ENCODE measurements at regions not wholly inside any gene's neighbourhood (a gene's known extent, or its start where the extent isn't known, plus 50 kb on each side); places are given as distances from the start of the nearest gene placed in this dataset.

- no peak for DNase-seq
- TF ChIP-seq, protein P1, sequence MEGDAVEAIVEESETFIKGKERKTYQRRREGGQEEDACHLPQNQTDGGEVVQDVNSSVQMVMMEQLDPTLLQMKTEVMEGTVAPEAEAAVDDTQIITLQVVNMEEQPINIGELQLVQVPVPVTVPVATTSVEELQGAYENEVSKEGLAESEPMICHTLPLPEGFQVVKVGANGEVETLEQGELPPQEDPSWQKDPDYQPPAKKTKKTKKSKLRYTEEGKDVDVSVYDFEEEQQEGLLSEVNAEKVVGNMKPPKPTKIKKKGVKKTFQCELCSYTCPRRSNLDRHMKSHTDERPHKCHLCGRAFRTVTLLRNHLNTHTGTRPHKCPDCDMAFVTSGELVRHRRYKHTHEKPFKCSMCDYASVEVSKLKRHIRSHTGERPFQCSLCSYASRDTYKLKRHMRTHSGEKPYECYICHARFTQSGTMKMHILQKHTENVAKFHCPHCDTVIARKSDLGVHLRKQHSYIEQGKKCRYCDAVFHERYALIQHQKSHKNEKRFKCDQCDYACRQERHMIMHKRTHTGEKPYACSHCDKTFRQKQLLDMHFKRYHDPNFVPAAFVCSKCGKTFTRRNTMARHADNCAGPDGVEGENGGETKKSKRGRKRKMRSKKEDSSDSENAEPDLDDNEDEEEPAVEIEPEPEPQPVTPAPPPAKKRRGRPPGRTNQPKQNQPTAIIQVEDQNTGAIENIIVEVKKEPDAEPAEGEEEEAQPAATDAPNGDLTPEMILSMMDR (IDR thresholded peaks at IDR 0.05; ENCODE audit: partially characterized antibody, unreplicated experiment), result no peak
- H3K4me1 Mint-ChIP-seq (ENCODE audit: low read depth, unreplicated experiment), result no peaks in the 10 kb centered on the region
- H3K27me3 Mint-ChIP-seq (ENCODE audit: unreplicated experiment), result no peaks in the 10 kb centered on the region
- no peaks in the 10 kb centered on the region for H3K9me3 Mint-ChIP-seq (ENCODE audit: unreplicated experiment)
- no peak overlapping the region for H3K27ac Mint-ChIP-seq (ENCODE audit: unreplicated experiment)
- peaks cover 4% of the 10 kb centered on the region for H3K36me3 Mint-ChIP-seq (ENCODE audit: unreplicated experiment)
- no peak overlapping the region for H3K4me3 Mint-ChIP-seq (ENCODE audit: unreplicated experiment)
Measured at GRCh38 chr4:82260632-82261031, 113.2 kb downstream of the HNRNPD start.

- TF ChIP-seq, protein P1 (IDR thresholded peaks at IDR 0.05; ENCODE audit: partially characterized antibody, unreplicated experiment), result no peak
- Mint-ChIP-seq H3K27me3 (ENCODE audit: unreplicated experiment) (no peaks in the 10 kb centered on the region), H3K27ac (ENCODE audit: unreplicated experiment) (no peak overlapping the region), H3K9me3 (ENCODE audit: unreplicated experiment) (no peaks in the 10 kb centered on the region), H3K4me1 (ENCODE audit: low read depth, unreplicated experiment) (no peaks in the 10 kb centered on the region), H3K36me3 (ENCODE audit: unreplicated experiment) (peaks cover 4% of the 10 kb centered on the region), H3K4me3 (ENCODE audit: unreplicated experiment) (no peak overlapping the region)
- DNase-seq, result no peak
Measured at GRCh38 chr4:82256718-82257117, 117.1 kb downstream of the HNRNPD start.

DNA sequence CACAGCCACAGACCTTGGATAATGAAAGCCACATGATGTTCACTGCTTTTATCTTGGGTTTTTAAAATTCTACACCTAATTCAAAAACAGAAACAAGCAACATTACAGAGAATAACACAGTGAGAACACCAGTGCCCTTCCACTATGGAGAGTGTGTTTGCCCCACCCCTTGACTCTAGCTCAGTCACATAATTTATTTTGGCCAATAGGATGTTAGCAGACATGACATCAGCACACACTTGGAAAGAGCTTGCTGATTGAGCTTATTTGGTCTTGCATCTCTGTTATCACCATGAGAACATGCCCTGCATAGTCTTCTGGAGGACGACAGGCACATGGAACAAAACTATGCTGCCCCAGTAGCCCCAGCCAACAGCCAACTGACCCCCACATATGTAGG, 118.1 kb downstream of the HNRNPD start:
- H3K36me3 Mint-ChIP-seq (ENCODE audit: unreplicated experiment), result peaks cover 4% of the 10 kb centered on the region
- no peak overlapping the region for H3K27ac Mint-ChIP-seq (ENCODE audit: unreplicated experiment)
- no peaks in the 10 kb centered on the region for H3K27me3 Mint-ChIP-seq (ENCODE audit: unreplicated experiment)
- no peaks in the 10 kb centered on the region for H3K9me3 Mint-ChIP-seq (ENCODE audit: unreplicated experiment)
- TF ChIP-seq, protein P1 (IDR thresholded peaks at IDR 0.05; ENCODE audit: partially characterized antibody, unreplicated experiment), result no peak
- H3K4me1 Mint-ChIP-seq (ENCODE audit: low read depth, unreplicated experiment), result no peaks in the 10 kb centered on the region
- DNase-seq, result no peak
- H3K4me3 Mint-ChIP-seq (ENCODE audit: unreplicated experiment), result no peak overlapping the region

- H3K27me3 Mint-ChIP-seq (ENCODE audit: unreplicated experiment), result peaks cover 2% of the 10 kb centered on the region
- no peaks in the 10 kb centered on the region for H3K36me3 Mint-ChIP-seq (ENCODE audit: unreplicated experiment)
- H3K4me3 Mint-ChIP-seq (ENCODE audit: unreplicated experiment), result no peak overlapping the region
- no peaks in the 10 kb centered on the region for H3K4me1 Mint-ChIP-seq (ENCODE audit: low read depth, unreplicated experiment)
- no peak for DNase-seq
- TF ChIP-seq, protein P1 (IDR thresholded peaks at IDR 0.05; ENCODE audit: partially characterized antibody, unreplicated experiment), result no peak
- no peaks in the 10 kb centered on the region for H3K9me3 Mint-ChIP-seq (ENCODE audit: unreplicated experiment)
- H3K27ac Mint-ChIP-seq (ENCODE audit: unreplicated experiment), result no peak overlapping the region
Measured at GRCh38 chr4:82248903-82249632, 124.7 kb downstream of the HNRNPD start.

GRCh38 chr4:82247629-82248028, 126.2 kb downstream of the HNRNPD start:
- H3K4me1 Mint-ChIP-seq (ENCODE audit: low read depth, unreplicated experiment), result no peaks in the 10 kb centered on the region
- H3K9me3 Mint-ChIP-seq (ENCODE audit: unreplicated experiment), result no peaks in the 10 kb centered on the region
- H3K27ac Mint-ChIP-seq (ENCODE audit: unreplicated experiment), result no peak overlapping the region
- DNase-seq, result no peak
- H3K27me3 Mint-ChIP-seq (ENCODE audit: unreplicated experiment), result peaks cover 2% of the 10 kb centered on the region
- TF ChIP-seq, protein P1 (IDR thresholded peaks at IDR 0.05; ENCODE audit: partially characterized antibody, unreplicated experiment), result no peak
- H3K4me3 Mint-ChIP-seq (ENCODE audit: unreplicated experiment), result no peak overlapping the region
- no peaks in the 10 kb centered on the region for H3K36me3 Mint-ChIP-seq (ENCODE audit: unreplicated experiment)
